Esophagus mucosa (tissue), 1 donor: ENCODE measurements at regions not wholly inside any gene's neighbourhood (a gene's known extent, or its start where the extent isn't known, plus 50 kb on each side); places are given as distances from the start of the nearest gene placed in this dataset.

ENCODE experiments used
- ATAC-seq: fragments of 200-7000 bp; cut with Tn5 transposase; one replicate; pipeline ENCODE4 v1.9.1; 2020
- donor health status: DM: yes; HTN: yes; CAD: no.

GRCh38 chr18:22114526-22115321, 54.7 kb upstream of the GATA6 start:
- ATAC-seq: no peak

- no peak for ATAC-seq
These were observed 53.8 kb upstream of the GATA6 start for GRCh38 chr18:22115573-22115972.
